HFFc6 (cell line): ENCODE measurements at regions not wholly inside any gene's neighbourhood (a gene's known extent, or its start where the extent isn't known, plus 50 kb on each side); places are given as distances from the start of the nearest gene placed in this dataset.
A peak's percentile ranks its signal among the peaks of the same experiment; 100 is the strongest.
"Not testable (repeated sequence)": the region's sequence is repeated elsewhere in the genome, so short reads cannot be mapped to it uniquely, and the experiment has no call there.

Experiments used
- DNase-seq: peaks from one replicate; pipeline ENCODE4 v3.0.0-alpha.2; 2018
- H3K27ac Mint-ChIP-seq: 2 replicates; pipeline ENCODE4 v1.8.0; 2020; ENCODE audit warnings: mild to moderate bottlenecking, mixed read lengths
- H3K27me3 Mint-ChIP-seq: 2 replicates; pipeline ENCODE4 v1.8.0; 2021; ENCODE audit warnings: mild to moderate bottlenecking, moderate library complexity, mixed read lengths; ENCODE audit not compliant: insufficient read depth
- H3K36me3 Mint-ChIP-seq: 2 replicates; pipeline ENCODE4 v1.8.0; 2021; ENCODE audit warnings: low read depth, mixed read lengths
- H3K4me1 Mint-ChIP-seq: 2 replicates; pipeline ENCODE4 v1.8.0; 2020; ENCODE audit warnings: low read depth, mixed read lengths
- H3K4me3 Mint-ChIP-seq: 2 replicates; pipeline ENCODE4 v1.8.0; 2020; ENCODE audit warnings: mild to moderate bottlenecking, moderate library complexity, mixed read lengths
- H3K9me3 Mint-ChIP-seq: 2 replicates; pipeline ENCODE4 v1.8.0; 2020; ENCODE audit warnings: mild to moderate bottlenecking, mixed read lengths
- CTCF ChIP-seq: fragments of 200-600 bp; sonication (generic); IDR thresholded peaks from 2 replicates; pipeline ENCODE4 v1.5.0; 2021; ENCODE audit warnings: antibody characterized with exemption, mild to moderate bottlenecking

GRCh38 chr12:124650912-124651311, 83.5 kb upstream of the NCOR2 start:
- peaks cover 14% of the 10 kb centered on the region; the same call in 1 of the 2 replicates for H3K9me3 Mint-ChIP-seq
- H3K27ac Mint-ChIP-seq: no peak overlapping the region
- no peak for DNase-seq
- peaks cover 42% of the 10 kb centered on the region for H3K4me1 Mint-ChIP-seq
- H3K4me3 Mint-ChIP-seq: no peak overlapping the region
- H3K36me3 Mint-ChIP-seq: peaks cover 5% of the 10 kb centered on the region; the same call in 1 of the 2 replicates
- H3K27me3 Mint-ChIP-seq: peaks cover 9% of the 10 kb centered on the region
- TF ChIP-seq CTCF: no peak

GRCh38 chr12:124648710-124649384, 81.4 kb upstream of the NCOR2 start:
- Mint-ChIP-seq H3K36me3 (peaks cover 5% of the 10 kb centered on the region; the same call in 1 of the 2 replicates), H3K27ac (no peak overlapping the region), H3K4me3 (no peak overlapping the region)

GRCh38 chr12:124647316-124647715, 79.9 kb upstream of the NCOR2 start:
- no peak for DNase-seq
- H3K4me1 Mint-ChIP-seq: peaks cover 16% of the 10 kb centered on the region
- no peak overlapping the region for H3K4me3 Mint-ChIP-seq
- H3K27ac Mint-ChIP-seq: no peak overlapping the region
- TF ChIP-seq CTCF: no peak
- peaks cover 9% of the 10 kb centered on the region for H3K27me3 Mint-ChIP-seq
- peaks cover 14% of the 10 kb centered on the region; the same call in 1 of the 2 replicates for H3K9me3 Mint-ChIP-seq
- H3K36me3 Mint-ChIP-seq: peaks cover 5% of the 10 kb centered on the region; the same call in 1 of the 2 replicates

More at GRCh38 chr12:124648710-124649384, 81.4 kb upstream of the NCOR2 start:
- DNase-seq: no peak
- Mint-ChIP-seq H3K27me3 (peaks cover 9% of the 10 kb centered on the region), H3K9me3 (peaks cover 14% of the 10 kb centered on the region; the same call in 1 of the 2 replicates), H3K4me1 (peaks cover 27% of the 10 kb centered on the region)
- no peak for TF ChIP-seq CTCF

GRCh38 chr12:124646385-124647230, 79.2 kb upstream of the NCOR2 start:
- no peak for DNase-seq
- Mint-ChIP-seq H3K4me3 (peak overlapping the region; percentile 50; the same call in 1 of the 2 replicates), H3K9me3 (peaks cover 14% of the 10 kb centered on the region; the same call in 1 of the 2 replicates), H3K4me1 (peaks cover 9% of the 10 kb centered on the region), H3K36me3 (peaks cover 5% of the 10 kb centered on the region; the same call in 1 of the 2 replicates), H3K27ac (no peak overlapping the region), H3K27me3 (peaks cover 9% of the 10 kb centered on the region)
- TF ChIP-seq CTCF: no peak

GRCh38 chr12:124645530-124646244, 78.3 kb upstream of the NCOR2 start:
- Mint-ChIP-seq H3K27ac (no peak overlapping the region), H3K4me3 (no peak overlapping the region), H3K9me3 (peaks cover 16% of the 10 kb centered on the region), H3K36me3 (peaks cover 5% of the 10 kb centered on the region), H3K27me3 (peaks cover 9% of the 10 kb centered on the region), H3K4me1 (peaks cover 6% of the 10 kb centered on the region; the same call in 1 of the 2 replicates)
- TF ChIP-seq CTCF: no peak
- no peak for DNase-seq

- Mint-ChIP-seq H3K27me3 (peaks cover 13% of the 10 kb centered on the region), H3K4me1 (peaks cover 20% of the 10 kb centered on the region), H3K9me3 (peaks cover 29% of the 10 kb centered on the region), H3K36me3 (peaks cover 19% of the 10 kb centered on the region)
- not testable (repeated sequence) for H3K4me3 Mint-ChIP-seq, DNase-seq, H3K27ac Mint-ChIP-seq
Observed at GRCh38 chr12:124643768-124644167, 76.4 kb upstream of the NCOR2 start.
